CD4-positive, alpha-beta T cell treated with Interleukin-1 beta for 1 hour (primary cell): ENCODE measurements at regions not wholly inside any gene's neighbourhood (a gene's known extent, or its start where the extent isn't known, plus 50 kb on each side); places are given as distances from the start of the nearest gene placed in this dataset.

Experiments
- DNase-seq, 2 donors: peaks; one replicate each; pipeline ENCODE4 v3.0.0-alpha.2; 2020 to 2022

- no peak for DNase-seq
Measured at GRCh38 chr4:171759274-171759673, 53.9 kb upstream of the GALNTL6 start.

DNA sequence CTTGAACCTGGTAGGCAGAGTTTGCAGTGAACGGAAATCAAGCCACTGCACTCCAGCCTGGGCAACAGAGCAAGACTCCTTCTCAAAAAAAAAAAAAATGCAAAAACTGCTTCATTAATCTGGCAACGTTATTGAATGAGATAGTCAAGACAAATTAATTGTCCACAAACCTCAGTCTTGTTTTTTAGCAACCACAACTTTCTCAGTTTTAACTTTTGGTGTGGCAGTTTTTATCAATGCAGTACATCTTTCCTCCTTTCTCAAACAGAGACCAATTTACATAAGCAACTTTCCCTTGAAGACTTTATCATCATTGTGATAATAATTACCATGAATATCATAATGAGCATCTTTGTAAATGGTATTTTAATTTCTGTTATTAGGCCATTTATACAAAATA lies 61.7 kb upstream of the GALNTL6 start:
- DNase-seq = no peak

DNA sequence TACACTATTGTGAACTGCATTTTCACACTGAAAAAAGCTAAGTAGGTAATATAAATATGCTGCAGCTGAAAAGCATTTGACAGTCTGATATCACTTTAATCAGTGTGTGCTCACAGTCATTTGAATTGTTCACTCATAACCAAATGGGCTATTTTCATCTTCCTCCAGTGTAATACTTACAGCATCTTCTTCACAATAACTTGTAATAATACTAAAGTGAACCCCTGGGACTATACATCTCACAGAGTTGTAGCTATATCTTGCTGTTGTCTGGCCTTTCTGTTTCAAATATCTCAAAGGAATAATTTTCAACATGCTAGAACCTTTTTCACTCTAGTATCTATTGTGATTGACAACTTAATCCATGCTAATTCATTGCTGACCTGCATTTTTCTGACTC lies 66.8 kb upstream of the GALNTL6 start:
- no peak for DNase-seq

GRCh38 chr4:171742436-171742835 lies 70.8 kb upstream of the GALNTL6 start:
- no peak for DNase-seq

DNA sequence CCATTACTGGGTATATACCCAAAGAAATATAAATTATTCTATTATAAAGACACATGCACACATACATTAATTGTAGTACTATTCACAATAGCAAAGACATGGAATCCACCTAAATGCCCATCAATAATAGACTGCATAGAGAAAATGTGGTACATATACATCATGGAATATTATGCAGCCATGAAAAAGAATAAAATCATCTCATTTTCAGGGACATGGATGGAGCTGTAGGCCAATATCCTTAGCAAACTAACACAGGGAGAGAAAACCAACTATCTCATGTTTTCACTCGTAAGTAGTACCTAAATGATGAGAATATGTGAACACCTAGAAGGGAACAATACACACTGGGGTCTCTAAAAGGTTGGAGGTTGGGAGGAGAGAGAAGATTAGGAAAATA lies 86.0 kb upstream of the GALNTL6 start:
- no peak for DNase-seq

- DNase-seq = no peak
Measured at GRCh38 chr4:171721937-171722336, 91.3 kb upstream of the GALNTL6 start.

GRCh38 chr4:171719691-171720090 lies 93.5 kb upstream of the GALNTL6 start:
- no peak for DNase-seq

GRCh38 chr4:171718665-171719064 lies 94.5 kb upstream of the GALNTL6 start:
- DNase-seq = no peak

GRCh38 chr4:171718069-171718468 lies 95.1 kb upstream of the GALNTL6 start:
- DNase-seq = no peak

GRCh38 chr4:171717231-171717741 lies 95.9 kb upstream of the GALNTL6 start:
- no peak for DNase-seq

GRCh38 chr4:171715973-171716372 lies 97.2 kb upstream of the GALNTL6 start:
- DNase-seq = no peak

- no peak for DNase-seq
Measured at GRCh38 chr4:171714791-171715454, 98.3 kb upstream of the GALNTL6 start.

DNA sequence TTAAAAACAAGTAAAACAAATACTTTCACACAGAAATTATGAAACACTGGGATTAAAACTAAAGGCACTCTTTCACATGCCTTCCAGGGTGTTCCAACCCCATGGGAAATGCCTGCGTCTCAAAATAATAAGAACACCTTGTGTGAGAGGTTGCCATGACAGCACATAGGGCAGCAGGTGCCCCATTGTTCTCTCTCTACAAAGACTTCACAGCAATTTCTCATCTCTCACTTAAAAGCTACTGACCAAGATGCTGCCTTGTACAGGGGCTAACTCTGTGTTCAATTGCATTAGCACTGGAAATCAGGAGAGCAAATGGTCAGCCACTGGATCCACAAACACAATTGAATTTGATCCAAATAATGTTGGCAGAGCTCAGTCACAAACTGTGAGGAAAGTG lies 102.5 kb upstream of the GALNTL6 start:
- DNase-seq = no peak

DNA sequence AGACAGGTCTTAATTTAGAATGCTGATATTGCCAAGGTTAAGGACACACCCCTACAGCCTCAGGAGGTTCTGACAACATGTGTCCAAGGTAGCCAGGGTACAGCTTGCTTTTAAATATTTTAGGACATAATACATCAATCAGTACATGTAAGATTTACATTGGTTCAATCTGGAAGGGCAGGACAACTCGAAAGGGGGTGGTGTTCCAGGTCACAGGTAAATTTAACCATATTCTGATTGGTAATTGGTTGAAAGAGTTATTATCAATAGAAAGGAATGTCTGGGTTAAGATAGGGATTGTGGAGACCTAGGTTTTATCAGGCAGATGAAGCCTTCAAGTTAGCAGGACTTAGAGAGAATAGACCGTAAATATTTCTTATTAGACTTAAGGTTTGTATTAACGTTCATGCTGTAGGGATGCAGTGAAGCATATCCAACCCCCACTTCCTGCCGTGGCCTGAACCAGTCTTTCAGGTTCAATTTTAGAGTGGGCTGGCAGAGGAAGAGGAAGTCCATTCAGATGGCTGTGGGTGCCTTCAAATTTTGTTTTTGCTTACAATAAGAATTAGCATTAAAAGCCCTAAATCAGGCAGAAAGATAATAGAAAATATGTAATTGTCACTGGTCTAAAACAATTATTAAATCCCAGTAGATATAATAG lies 136.5 kb upstream of the GALNTL6 start:
- DNase-seq = no peak

DNA sequence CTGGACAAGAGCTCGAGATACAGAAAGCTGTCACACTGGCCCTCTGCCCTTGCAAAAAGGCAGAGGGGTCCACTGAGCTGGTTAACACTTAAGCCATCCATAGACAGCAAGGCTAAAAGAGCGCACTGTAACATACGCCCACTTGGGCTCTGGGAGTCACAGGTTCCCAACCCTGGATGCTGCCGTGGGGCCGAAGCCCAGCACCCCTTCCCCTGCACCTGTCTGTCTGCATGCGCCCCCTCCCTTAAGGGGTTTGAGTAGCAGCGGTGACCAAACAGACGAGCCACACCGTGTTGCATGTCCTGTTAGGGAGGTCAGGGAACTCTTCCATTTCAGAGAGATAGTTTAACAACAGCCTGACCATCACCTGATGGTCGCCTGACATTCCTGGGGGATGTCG lies 138.4 kb upstream of the GALNTL6 start:
- DNase-seq = no peak

DNA sequence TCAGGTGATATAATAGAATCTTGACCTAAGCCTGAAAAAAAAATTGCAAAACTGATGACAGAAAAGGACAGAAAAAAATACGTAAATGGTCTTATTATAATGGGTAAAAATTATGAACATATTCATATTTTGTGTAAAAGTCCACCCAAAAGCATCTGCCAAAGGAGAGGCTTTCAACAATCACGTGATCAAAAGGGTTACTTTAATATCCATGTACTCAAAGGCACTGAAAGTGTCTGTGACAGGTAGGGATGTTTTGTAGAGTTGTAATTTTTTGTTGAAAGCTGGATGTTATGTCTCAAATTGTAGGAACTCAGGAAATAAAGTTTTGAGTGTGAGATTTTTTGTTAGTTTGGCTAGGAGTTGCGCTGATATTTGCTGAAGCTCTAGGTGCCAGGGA lies 144.8 kb upstream of the GALNTL6 start:
- DNase-seq = no peak

GRCh38 chr4:171667906-171668305 lies 145.3 kb upstream of the GALNTL6 start:
- no peak for DNase-seq

- no peak for DNase-seq
Measured at GRCh38 chr4:171651071-171651470, 162.1 kb upstream of the GALNTL6 start.

GRCh38 chr4:171650543-171650942 lies 162.7 kb upstream of the GALNTL6 start:
- no peak for DNase-seq

GRCh38 chr4:171648926-171649325 lies 164.3 kb upstream of the GALNTL6 start:
- DNase-seq = no peak

DNA sequence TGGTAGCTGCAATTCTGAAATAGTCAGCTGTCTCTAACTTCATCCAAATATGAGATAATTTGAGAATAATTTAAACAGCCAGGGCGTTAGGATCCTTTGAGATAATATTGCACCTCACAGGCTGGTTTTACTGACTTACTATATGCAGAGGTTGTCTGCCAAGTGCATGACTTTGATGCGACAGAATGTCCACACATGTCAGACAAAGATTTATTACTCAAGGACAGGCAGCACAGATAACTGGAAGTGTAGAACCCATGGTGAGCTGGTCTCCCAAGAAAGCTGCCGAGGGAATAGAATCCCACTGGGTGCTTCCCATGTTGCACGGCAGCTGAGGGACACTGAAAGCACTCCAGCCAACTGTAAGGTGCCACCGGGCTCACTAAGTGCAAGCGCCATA lies 166.2 kb upstream of the GALNTL6 start:
- no peak for DNase-seq

DNA sequence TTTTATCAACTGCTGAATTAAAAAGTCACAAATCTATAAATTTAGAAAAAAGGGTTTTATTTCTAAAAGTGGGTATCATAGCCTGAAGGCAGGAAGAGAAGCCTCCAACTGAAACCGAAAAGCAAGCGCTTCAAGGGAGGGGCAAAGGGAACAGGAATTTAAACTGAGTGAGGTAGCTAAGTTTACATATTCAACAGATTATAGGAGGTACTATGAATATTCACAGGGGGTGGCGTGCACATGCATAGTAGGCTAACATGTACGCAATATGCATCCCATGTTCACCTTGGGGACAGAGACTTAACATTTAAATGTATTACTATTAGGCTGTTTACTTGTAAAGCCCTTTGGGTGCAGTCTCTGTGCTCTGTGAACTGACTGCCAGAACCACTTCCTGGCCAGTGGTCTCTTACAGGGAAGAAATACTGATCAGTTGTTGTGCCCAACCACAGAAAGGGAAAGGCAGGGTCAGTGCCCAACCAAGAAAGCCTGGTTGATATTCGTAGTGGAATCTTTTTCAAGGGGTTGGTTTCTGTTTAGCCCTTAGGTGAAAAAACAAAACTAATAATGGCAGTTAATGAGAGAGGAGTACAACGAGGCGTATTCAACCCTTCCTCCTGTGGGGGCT lies 168.7 kb upstream of the GALNTL6 start:
- no peak for DNase-seq

GRCh38 chr4:171639540-171639939 lies 173.7 kb upstream of the GALNTL6 start:
- no peak for DNase-seq

- DNase-seq = no peak
Measured at GRCh38 chr4:171636606-171637005, 176.6 kb upstream of the GALNTL6 start.
